Natural killer cell (primary cell): ENCODE measurements at regions not wholly inside any gene's neighbourhood (a gene's known extent, or its start where the extent isn't known, plus 50 kb on each side); places are given as distances from the start of the nearest gene placed in this dataset.

Experiments
- ATAC-seq, 3 donors: fragments of 150-1000 bp in 2 of 3; fragments of 200-7000 bp in 1 of 3; cut with Tn5 transposase; 1 replicate in 1 of 3; 2 replicates in 2 of 3; pipeline ENCODE4 v1.10.0; 2021; ENCODE audit warnings: mild to moderate bottlenecking in 2 of 3, moderate library complexity in 2 of 3
- DNase-seq, 2 donors: peaks; one replicate each; pipeline versions ENCODE4 v3.0.0 to v3.0.0-alpha.2; 2013 to 2021; ENCODE audit warnings: mixed read lengths in 1 of 2
- H3K27ac ChIP-seq: one replicate; pipeline ENCODE4 v1.5.1; 2013; ENCODE audit warnings: mild to moderate bottlenecking, low read length
- H3K27me3 ChIP-seq: one replicate; pipeline ENCODE4 v1.6.1; 2013; ENCODE audit warnings: low read length; ENCODE audit not compliant: control insufficient read depth, insufficient read depth
- H3K36me3 ChIP-seq: one replicate; pipeline ENCODE4 v1.6.1; 2013; ENCODE audit warnings: low read length; ENCODE audit not compliant: control insufficient read depth, insufficient read depth
- H3K4me1 ChIP-seq: one replicate; pipeline ENCODE4 v1.6.1; 2013; ENCODE audit warnings: low read length; ENCODE audit not compliant: control insufficient read depth, insufficient read depth
- H3K4me3 ChIP-seq: one replicate; pipeline ENCODE4 v1.5.1; 2013; ENCODE audit warnings: low read length
- H3K9me3 ChIP-seq: one replicate; pipeline ENCODE4 v1.6.1; 2013; ENCODE audit warnings: low read length; ENCODE audit not compliant: control insufficient read depth, insufficient read depth
- H3K27ac Mint-ChIP-seq, 2 donors: one replicate each; pipeline ENCODE4 v1.8.0; 2022; ENCODE audit warnings: mild to moderate bottlenecking in 2 of 2, mixed read lengths in 2 of 2, moderate library complexity in 1 of 2
- H3K27me3 Mint-ChIP-seq, 2 donors: one replicate each; pipeline ENCODE4 v1.8.0; 2022; ENCODE audit warnings: low read depth in 2 of 2, mixed read lengths in 2 of 2
- H3K36me3 Mint-ChIP-seq: one replicate; pipeline ENCODE4 v1.8.0; 2022; ENCODE audit warnings: mixed read lengths
- H3K4me1 Mint-ChIP-seq, 2 donors: one replicate each; pipeline ENCODE4 v1.8.0; 2022; ENCODE audit warnings: mixed read lengths in 2 of 2
- H3K4me3 Mint-ChIP-seq: one replicate; pipeline ENCODE4 v1.8.0; 2022; ENCODE audit warnings: mild to moderate bottlenecking, moderate library complexity, mixed read lengths
- H3K9me3 Mint-ChIP-seq, 2 donors: one replicate each; pipeline ENCODE4 v1.8.0; 2022; ENCODE audit warnings: mixed read lengths in 2 of 2
- CTCF ChIP-seq: fragments of 200-600 bp; IDR thresholded peaks from one replicate; pipeline ENCODE4 v1.8.0; 2022; ENCODE audit warnings: antibody characterized with exemption
- WGBS: methylation state at CpG from one replicate; pipeline ENCODE4 v1.1.7; 2013; ENCODE audit warnings: missing lambda C conversion rate; ENCODE audit not compliant: insufficient coverage; 5-methylcytosine and 5-hydroxymethylcytosine counted together
- intact Hi-C: fragments of 100-400 bp; cut with micrococcal nuclease; formaldehyde crosslinking; loops from one replicate; pipeline ENCODE4 v1.14.2; 2022

GRCh38 chrY:14340459-14341143, 183.7 kb upstream of the NLGN4Y start:
- H3K36me3 Mint-ChIP-seq: no peaks in the 10 kb centered on the region
- Histone ChIP-seq H3K4me3 (peak overlapping the region; percentile 7), H3K9me3 (no peaks in the 10 kb centered on the region), H3K4me1 (peaks cover 15% of the 10 kb centered on the region), H3K36me3 (no peaks in the 10 kb centered on the region), H3K27me3 (no peaks in the 10 kb centered on the region), H3K27ac (peak overlapping the region; percentile 88)
- intact Hi-C loops: loop anchor here (5.0 to 10.0 kb wide), 2 partner anchors 968 to 1436 kb away; partner anchors contain the start of gene DDX3Y
- ATAC-seq (peak in 2 of 3 donors; percentile 63 to 81), DNase-seq (peak; percentile 18 to 82)
- no peaks in the 10 kb centered on the region for H3K9me3 Mint-ChIP-seq
- H3K27ac Mint-ChIP-seq: peak overlapping the region in 1 of 2 donors; percentile 92
- peaks cover 0 to 22% of the 10 kb centered on the region in 2 donors for H3K4me1 Mint-ChIP-seq
- TF ChIP-seq CTCF: no peak
- no peak overlapping the region for H3K4me3 Mint-ChIP-seq
- no peaks in the 10 kb centered on the region for H3K27me3 Mint-ChIP-seq
- WGBS: 9% methylated on average over 4 of the region's 6 CpGs

GRCh38 chrY:14344648-14345333, 179.5 kb upstream of the NLGN4Y start:
- H3K4me1 ChIP-seq: peaks cover 15% of the 10 kb centered on the region
- TF ChIP-seq CTCF: no peak
- Mint-ChIP-seq H3K36me3 (no peaks in the 10 kb centered on the region), H3K27ac (peak overlapping the region in 1 of 2 donors; percentile 92), H3K9me3 (no peaks in the 10 kb centered on the region), H3K4me3 (no peak overlapping the region), H3K4me1 (peaks cover 0 to 22% of the 10 kb centered on the region in 2 donors), H3K27me3 (no peaks in the 10 kb centered on the region)
- H3K4me3 ChIP-seq: peak overlapping the region; percentile 31
- H3K36me3 ChIP-seq: no peaks in the 10 kb centered on the region
- ATAC-seq: peak in 2 of 3 donors; percentile 59 to 70
- no peaks in the 10 kb centered on the region for H3K9me3 ChIP-seq
- no peaks in the 10 kb centered on the region for H3K27me3 ChIP-seq
- peak overlapping the region; percentile 81 for H3K27ac ChIP-seq
- peak in 1 of 2 donors; percentile 81 for DNase-seq
- WGBS: 39% methylated on average over 2 of the region's 5 CpGs
- intact Hi-C loops: loop anchor here (5.0 to 10.0 kb wide), 2 partner anchors 972 to 1440 kb away; partner anchors contain the start of gene DDX3Y

- no peaks in the 10 kb centered on the region for H3K27me3 ChIP-seq
- Mint-ChIP-seq H3K9me3 (peaks cover 0 to 8% of the 10 kb centered on the region in 2 donors), H3K36me3 (no peaks in the 10 kb centered on the region), H3K27ac (no peak overlapping the region), H3K27me3 (no peaks in the 10 kb centered on the region), H3K4me1 (no peaks in the 10 kb centered on the region), H3K4me3 (no peak overlapping the region)
- H3K4me3 ChIP-seq: no peak overlapping the region
- H3K4me1 ChIP-seq: no peaks in the 10 kb centered on the region
- no peak overlapping the region for H3K27ac ChIP-seq
- DNase-seq (no peak), ATAC-seq (no peak)
- no peaks in the 10 kb centered on the region for H3K9me3 ChIP-seq
- WGBS: 67% methylated on average over 1 of the region's 1 CpG
- intact Hi-C loops: no loop called here
- no peak for TF ChIP-seq CTCF
- no peaks in the 10 kb centered on the region for H3K36me3 ChIP-seq
These were observed 172.7 kb upstream of the NLGN4Y start for GRCh38 chrY:14351590-14351989.
